OCI-LY7 (cell line): ENCODE measurements at regions not wholly inside any gene's neighbourhood (a gene's known extent, or its start where the extent isn't known, plus 50 kb on each side); places are given as distances from the start of the nearest gene placed in this dataset.

Experiments
- BruUV-seq: library from RNA; stranded (reverse); fragments of 400-500 nt; replicated peaks from 2 replicates; lab custom pipeline; 2021; lab: Mats Ljungman, UMichigan
- CTCF ChIA-PET: fragments of 300-600 bp; sonication (Branson Sonifier 250); formaldehyde crosslinking; loops from one replicate; lab custom pipeline; 2022; ENCODE audit warnings: antibody characterized with exemption; ENCODE audit not compliant: unreplicated experiment; lab: Charles Lee
- POLR2A ChIA-PET: fragments of 300-600 bp; sonication (Branson Sonifier 250); formaldehyde crosslinking; loops from one replicate; lab custom pipeline; 2022; ENCODE audit warnings: antibody characterized with exemption; lab: Charles Lee
- DNase-seq: peaks from one replicate; pipeline ENCODE4 v3.0.0-alpha.2; 2015; ENCODE audit warnings: low spot score
- H2AFZ ChIP-seq: fragments of 200-600 bp; sonication (generic), shearing (Covaris generic); 2 replicates; pipeline ENCODE4 v1.6.1; 2014; ENCODE audit warnings: mild to moderate bottlenecking, antibody characterized with exemption, low read length, moderate library complexity
- H3K27ac ChIP-seq: fragments of 200-600 bp; sonication (generic); 2 replicates; pipeline ENCODE4 v1.5.1; 2014; ENCODE audit warnings: mixed run types, low read depth, mild to moderate bottlenecking, moderate library complexity, low read length, inconsistent platforms; ENCODE audit not compliant: poor library complexity, severe bottlenecking
- H3K36me3 ChIP-seq: fragments of 200-600 bp; sonication (generic); 2 replicates; pipeline ENCODE4 v1.6.1; 2014; ENCODE audit warnings: mild to moderate bottlenecking, antibody characterized with exemption, low read length, moderate library complexity, mixed read lengths; ENCODE audit not compliant: insufficient read depth
- H3K4me1 ChIP-seq: fragments of 200-600 bp; sonication (generic); 2 replicates; pipeline ENCODE4 v1.5.1; 2014; ENCODE audit warnings: mild to moderate bottlenecking, low read length; ENCODE audit not compliant: insufficient read depth, poor library complexity, severe bottlenecking
- H3K4me2 ChIP-seq: fragments of 200-600 bp; sonication (generic); 2 replicates; pipeline ENCODE4 v1.6.1; 2014; ENCODE audit warnings: mild to moderate bottlenecking, low read length
- H3K4me3 ChIP-seq: fragments of 200-600 bp; sonication (generic); 2 replicates; pipeline ENCODE4 v1.5.1; 2014; ENCODE audit warnings: mild to moderate bottlenecking, low read depth, low read length; ENCODE audit not compliant: poor library complexity, severe bottlenecking
- H3K79me2 ChIP-seq: fragments of 200-600 bp; sonication (generic); 2 replicates; pipeline ENCODE4 v1.6.1; 2016; ENCODE audit warnings: low read depth, mild to moderate bottlenecking, low read length, moderate library complexity, mixed read lengths; ENCODE audit not compliant: insufficient read depth
- H3K9me2 ChIP-seq: fragments of 200-600 bp; sonication (generic); 2 replicates; pipeline ENCODE4 v1.6.1; 2016; ENCODE audit warnings: mild to moderate bottlenecking, low read length, mixed read lengths; ENCODE audit not compliant: insufficient read depth
- H3K9me3 ChIP-seq: fragments of 200-600 bp; sonication (generic); 2 replicates; pipeline ENCODE4 v1.6.1; 2014; ENCODE audit warnings: mild to moderate bottlenecking, mixed run types, low read length, mixed read lengths
- H4K20me1 ChIP-seq: fragments of 200-600 bp; sonication (generic); 2 replicates; pipeline ENCODE4 v1.6.1; 2014; ENCODE audit warnings: mild to moderate bottlenecking, antibody characterized with exemption, low read length, moderate library complexity, mixed read lengths; ENCODE audit not compliant: insufficient read depth
- EZH2phosphoT487 ChIP-seq: fragments of 200-600 bp; sonication (generic); IDR thresholded peaks from 2 replicates; pipeline ENCODE4 v1.6.1; 2018; ENCODE audit warnings: low read depth, borderline replicate concordance, mild to moderate bottlenecking, mixed run types, antibody characterized with exemption, low read length, moderate library complexity, mixed read lengths
- intact Hi-C: fragments of 100-400 bp; cut with micrococcal nuclease; formaldehyde crosslinking; loops from one replicate; pipeline ENCODE4 v1.10.0; 2022; ENCODE audit not compliant: unreplicated experiment
- TF ChIP-seq, protein P1 (sequence below): fragments of 200-600 bp; sonication (generic); conservative IDR thresholded peaks from 2 replicates; pipeline ENCODE4 v1.5.1; 2014; ENCODE audit warnings: mild to moderate bottlenecking, antibody characterized with exemption, low read length, moderate library complexity, mixed read lengths

DNA sequence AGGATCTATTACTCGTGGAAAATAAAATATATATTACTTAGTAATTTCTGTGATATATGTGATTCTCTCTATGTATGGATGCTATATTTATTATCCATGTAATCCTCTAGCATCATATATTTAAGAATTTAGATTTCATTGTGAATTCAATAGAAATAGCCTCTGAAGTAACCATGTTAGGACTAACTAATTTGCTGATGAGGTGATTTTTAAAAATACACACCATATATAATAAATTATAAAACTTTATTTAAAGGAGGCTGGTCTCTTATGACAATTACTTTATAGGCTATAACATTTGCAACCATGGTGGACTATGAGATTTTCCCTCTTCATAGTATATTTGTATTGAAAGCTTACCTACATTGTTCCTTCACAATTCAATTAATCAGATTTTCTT lies 424.9 kb upstream of the MGAT4C start:
- Histone ChIP-seq H4K20me1 (no peaks in the 10 kb centered on the region), H3K4me2 (no peak overlapping the region)
- POLR2A ChIA-PET, result no interaction called here

DNA sequence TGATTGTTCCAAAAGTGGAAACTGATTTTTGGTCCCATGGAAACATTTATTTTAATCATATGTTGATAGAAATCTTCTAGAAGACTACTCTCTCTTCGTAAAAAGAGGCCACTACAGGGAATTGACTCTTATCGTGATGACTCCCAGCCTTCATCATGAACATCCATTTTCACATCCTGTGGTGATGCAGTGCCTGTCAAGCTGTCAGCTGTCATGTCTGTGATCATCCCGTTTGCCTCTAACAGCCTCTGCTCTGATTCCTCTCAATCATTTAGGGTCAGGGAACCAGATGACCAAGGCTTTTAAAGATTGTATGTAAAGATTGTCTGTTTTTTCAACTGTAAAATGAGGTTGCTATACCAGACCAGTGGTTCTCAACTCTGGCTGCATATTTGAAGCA lies 419.0 kb upstream of the MGAT4C start:
- Histone ChIP-seq H3K4me1 (no peaks in the 10 kb centered on the region), H3K4me3 (no peak overlapping the region), H3K79me2 (no peaks in the 10 kb centered on the region), H4K20me1 (no peaks in the 10 kb centered on the region), H3K27ac (no peak overlapping the region), H3K36me3 (no peaks in the 10 kb centered on the region), H3K9me3 (no peaks in the 10 kb centered on the region), H2AFZ (no peak overlapping the region), H3K9me2 (no peaks in the 10 kb centered on the region), H3K4me2 (no peak overlapping the region)
- BruUV-seq, result no TSS peak
- TF ChIP-seq EZH2phosphoT487, result no peak
- no peak for DNase-seq
- intact Hi-C loops, result no loop called here
- CTCF ChIA-PET, result no interaction called here
- POLR2A ChIA-PET, result no interaction called here

More for the DNA sequence above, 424.9 kb upstream of the MGAT4C start:
- H3K9me3 ChIP-seq, result no peaks in the 10 kb centered on the region
- H3K4me3 ChIP-seq, result no peak overlapping the region
- H2AFZ ChIP-seq, result no peak overlapping the region
- H3K36me3 ChIP-seq, result no peaks in the 10 kb centered on the region
- no peaks in the 10 kb centered on the region for H3K4me1 ChIP-seq
- no peaks in the 10 kb centered on the region for H3K9me2 ChIP-seq
- no peaks in the 10 kb centered on the region for H3K79me2 ChIP-seq
- TF ChIP-seq EZH2phosphoT487, result no peak
- TF ChIP-seq, protein P1, sequence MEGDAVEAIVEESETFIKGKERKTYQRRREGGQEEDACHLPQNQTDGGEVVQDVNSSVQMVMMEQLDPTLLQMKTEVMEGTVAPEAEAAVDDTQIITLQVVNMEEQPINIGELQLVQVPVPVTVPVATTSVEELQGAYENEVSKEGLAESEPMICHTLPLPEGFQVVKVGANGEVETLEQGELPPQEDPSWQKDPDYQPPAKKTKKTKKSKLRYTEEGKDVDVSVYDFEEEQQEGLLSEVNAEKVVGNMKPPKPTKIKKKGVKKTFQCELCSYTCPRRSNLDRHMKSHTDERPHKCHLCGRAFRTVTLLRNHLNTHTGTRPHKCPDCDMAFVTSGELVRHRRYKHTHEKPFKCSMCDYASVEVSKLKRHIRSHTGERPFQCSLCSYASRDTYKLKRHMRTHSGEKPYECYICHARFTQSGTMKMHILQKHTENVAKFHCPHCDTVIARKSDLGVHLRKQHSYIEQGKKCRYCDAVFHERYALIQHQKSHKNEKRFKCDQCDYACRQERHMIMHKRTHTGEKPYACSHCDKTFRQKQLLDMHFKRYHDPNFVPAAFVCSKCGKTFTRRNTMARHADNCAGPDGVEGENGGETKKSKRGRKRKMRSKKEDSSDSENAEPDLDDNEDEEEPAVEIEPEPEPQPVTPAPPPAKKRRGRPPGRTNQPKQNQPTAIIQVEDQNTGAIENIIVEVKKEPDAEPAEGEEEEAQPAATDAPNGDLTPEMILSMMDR, result no peak
- CTCF ChIA-PET, result no interaction called here
- DNase-seq, result no peak
- BruUV-seq, result no TSS peak
- H3K27ac ChIP-seq, result no peak overlapping the region
- intact Hi-C loops, result no loop called here

DNA sequence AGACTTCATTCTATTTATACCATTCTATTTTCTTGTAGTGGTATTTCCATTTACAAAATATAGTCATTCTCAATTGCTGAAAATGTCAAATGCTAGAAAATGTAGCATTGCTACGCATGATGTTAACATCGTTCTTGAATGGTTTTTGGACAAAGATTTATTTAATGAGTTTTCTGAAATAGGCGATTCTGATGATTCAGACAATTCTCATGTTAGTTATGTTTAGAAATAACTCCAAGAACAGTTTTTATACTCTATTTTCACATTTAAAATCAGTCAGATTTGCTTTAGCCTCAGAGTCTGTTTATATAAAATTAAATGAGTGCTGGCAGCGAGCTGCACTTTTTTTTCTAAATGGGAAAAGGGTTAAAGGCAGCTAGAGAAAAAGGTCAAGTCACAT lies 414.8 kb upstream of the MGAT4C start:
- no peaks in the 10 kb centered on the region for H3K79me2 ChIP-seq
- TF ChIP-seq, protein P1, result no peak
- TF ChIP-seq EZH2phosphoT487, result no peak
- no peak overlapping the region for H3K27ac ChIP-seq
- intact Hi-C loops, result no loop called here
- H3K4me3 ChIP-seq, result no peak overlapping the region
- no peaks in the 10 kb centered on the region for H4K20me1 ChIP-seq
- no TSS peak for BruUV-seq
- CTCF ChIA-PET, result no interaction called here
- DNase-seq, result no peak
- POLR2A ChIA-PET, result no interaction called here
- H3K4me1 ChIP-seq, result no peaks in the 10 kb centered on the region
- no peak overlapping the region for H3K4me2 ChIP-seq
- H3K9me2 ChIP-seq, result no peaks in the 10 kb centered on the region
- H3K9me3 ChIP-seq, result no peaks in the 10 kb centered on the region
- H3K36me3 ChIP-seq, result no peaks in the 10 kb centered on the region
- H2AFZ ChIP-seq, result no peak overlapping the region
